ENCODE measurements at regions not wholly inside any gene's neighbourhood (a gene's known extent, or its start where the extent isn't known, plus 50 kb on each side); places are given as distances from the start of the nearest gene placed in this dataset.

- no peak for TF ChIP-seq CTCF (conservative IDR thresholded peaks at IDR 0.05 in 1 of 2, IDR thresholded peaks at IDR 0.05 in 1 of 2; ENCODE audit: low read depth in 1 of 2, low read length in 2 of 2)
- no peak for TF ChIP-seq EZH2 (IDR thresholded peaks at IDR 0.05; ENCODE audit: low read length, missing control alignments)
Measured at GRCh38 chr6:27809067-27809938, 102.9 kb downstream of the OR2B2 start.
